IPS-11a (cell line): ENCODE measurements at regions not wholly inside any gene's neighbourhood (a gene's known extent, or its start where the extent isn't known, plus 50 kb on each side); places are given as distances from the start of the nearest gene placed in this dataset.

Experiments
- H3K4me3 ChIP-seq: one replicate; pipeline ENCODE4 v1.5.1; 2013; ENCODE audit warnings: low read depth, low read length, control low read depth

DNA sequence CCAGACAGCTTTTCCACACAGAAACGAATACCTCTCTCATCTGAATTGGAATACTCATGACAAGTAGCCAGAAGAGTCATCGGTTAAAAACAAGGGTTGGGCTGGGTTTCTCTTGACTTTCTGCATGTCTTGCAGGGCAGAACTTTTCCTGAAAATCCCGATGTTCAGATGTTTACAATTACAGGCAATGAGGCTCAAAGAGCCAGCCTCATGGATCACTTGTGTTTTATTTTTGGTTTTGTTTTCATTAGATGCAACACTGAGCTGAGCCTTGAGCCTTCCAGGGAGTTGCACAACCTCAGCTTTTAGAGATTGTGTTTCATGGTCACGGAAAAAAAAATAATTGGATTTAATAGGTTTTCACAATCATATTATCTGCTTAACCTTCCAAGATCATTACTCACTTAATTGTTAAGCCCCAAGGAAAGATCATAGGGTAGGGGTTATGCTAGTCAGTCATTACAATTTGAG, 288.1 kb upstream of the PRDM1 start:
- no peak overlapping the region for H3K4me3 ChIP-seq

DNA sequence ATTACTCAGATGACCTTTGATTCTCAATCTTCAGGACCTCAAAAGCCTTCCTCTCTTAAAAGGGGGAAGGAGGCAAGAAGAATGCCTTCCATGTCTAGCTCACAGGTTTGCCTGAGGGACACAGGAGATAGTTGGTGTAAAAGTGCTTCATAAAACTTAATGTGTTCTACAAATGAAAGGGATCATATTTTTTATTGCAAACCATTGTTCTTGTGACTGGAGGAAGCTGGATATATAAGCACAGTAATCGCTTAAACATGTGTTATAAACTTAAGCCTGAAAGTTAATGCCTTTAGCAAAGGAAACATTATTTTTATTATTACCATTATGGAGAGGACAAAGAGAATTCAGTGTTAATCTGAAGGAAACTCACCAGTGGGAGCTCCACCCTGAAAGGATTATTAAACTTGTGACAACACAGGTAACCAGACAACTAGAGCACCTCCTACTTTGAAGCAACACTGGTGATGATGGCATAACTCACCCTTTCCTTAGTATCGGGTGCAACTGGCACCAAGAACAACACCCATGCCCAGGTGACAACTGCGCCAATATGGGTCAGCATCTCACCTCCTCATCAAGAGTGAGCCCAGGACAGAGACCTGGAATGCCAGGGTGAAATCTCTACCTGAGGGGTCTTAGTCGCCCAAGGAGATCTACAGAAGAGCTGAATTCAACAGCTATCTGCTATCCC, 288.7 kb upstream of the PRDM1 start:
- no peak overlapping the region for H3K4me3 ChIP-seq

DNA sequence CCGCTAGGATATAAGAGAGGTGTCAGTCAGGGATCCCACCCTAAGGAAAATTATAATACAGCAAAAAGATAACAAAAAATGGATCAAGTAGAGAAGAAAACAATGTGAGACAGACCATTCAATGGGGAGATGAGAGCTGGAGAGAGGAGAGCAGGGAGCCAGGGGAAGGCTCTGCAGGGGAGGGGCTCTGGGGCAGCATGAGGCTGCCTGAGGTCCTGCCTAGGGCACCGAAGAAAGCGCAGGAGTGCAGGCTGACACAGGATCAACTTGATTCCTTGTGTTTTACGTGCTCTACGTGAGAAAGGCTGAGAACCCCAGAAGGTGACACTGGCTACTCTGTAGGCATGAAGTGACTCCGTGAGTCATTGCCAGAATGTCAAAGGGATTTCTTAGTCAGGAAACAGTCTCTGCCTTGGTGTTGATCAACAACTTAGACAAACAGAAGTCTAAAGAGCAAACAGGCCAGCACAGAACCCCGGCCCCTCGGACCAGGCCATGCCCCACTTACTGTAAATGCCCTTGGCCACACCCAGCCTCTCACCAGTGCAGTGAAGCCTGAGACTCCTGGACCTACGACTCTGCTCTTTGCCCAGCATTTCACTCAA, 290.1 kb upstream of the PRDM1 start:
- no peak overlapping the region for H3K4me3 ChIP-seq

DNA sequence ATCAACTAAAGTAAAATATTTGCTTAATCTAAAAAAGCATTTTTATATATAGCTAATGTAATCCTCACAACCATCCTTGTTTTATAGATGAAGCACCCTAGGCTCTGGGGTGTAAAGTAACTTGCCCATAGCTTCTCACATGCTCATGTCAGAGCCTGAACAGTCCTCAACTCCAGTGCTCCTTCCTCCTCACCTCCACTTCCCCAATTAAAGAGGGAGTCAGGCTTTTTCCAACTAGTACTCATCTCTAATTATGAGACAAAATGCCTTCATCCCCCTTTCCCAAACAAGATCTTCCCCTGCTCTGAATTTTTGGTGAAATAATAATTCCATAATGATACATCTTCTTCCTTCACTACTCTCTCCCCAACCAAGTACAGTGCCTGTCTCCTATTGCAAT, 290.8 kb upstream of the PRDM1 start:
- no peak overlapping the region for H3K4me3 ChIP-seq

DNA sequence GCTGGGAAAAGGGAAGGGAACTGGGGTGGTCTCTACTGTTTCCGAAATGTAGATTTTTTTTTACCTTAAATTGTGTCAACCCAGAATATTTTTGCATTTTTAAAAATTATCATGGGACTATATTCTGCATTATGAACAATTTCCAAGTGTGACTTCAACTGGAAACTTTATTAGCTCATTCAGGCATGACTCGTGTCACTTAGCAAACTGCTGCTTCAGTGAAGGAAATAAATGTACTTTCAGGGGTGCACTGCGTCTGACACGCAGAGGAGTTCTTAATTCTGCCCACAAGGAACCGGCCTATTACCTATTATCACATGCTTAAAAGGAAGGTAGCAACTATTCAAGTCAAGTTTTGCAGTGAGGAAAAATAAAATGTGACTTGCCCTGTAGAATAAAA, 291.3 kb upstream of the PRDM1 start:
- H3K4me3 ChIP-seq: no peak overlapping the region

DNA sequence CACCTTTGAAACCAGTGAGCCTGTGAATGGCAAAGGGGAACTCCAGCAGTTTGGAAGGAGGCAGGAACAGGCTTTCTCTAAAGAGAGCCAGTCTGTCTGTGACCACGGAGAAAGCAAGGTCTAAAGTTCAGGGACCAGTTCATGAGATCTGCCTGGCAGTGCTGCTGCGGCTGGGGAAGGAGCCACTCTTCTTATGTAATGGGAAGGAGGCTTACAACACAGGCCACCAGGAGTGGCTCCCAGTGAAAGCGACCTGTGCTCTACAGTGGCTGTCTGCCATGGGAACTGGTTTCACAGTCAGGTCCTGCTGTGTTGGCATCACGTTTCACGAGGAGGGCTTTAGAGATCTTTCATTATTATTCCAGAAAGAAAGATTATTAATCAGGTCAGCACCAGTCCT, 291.9 kb upstream of the PRDM1 start:
- no peak overlapping the region for H3K4me3 ChIP-seq

DNA sequence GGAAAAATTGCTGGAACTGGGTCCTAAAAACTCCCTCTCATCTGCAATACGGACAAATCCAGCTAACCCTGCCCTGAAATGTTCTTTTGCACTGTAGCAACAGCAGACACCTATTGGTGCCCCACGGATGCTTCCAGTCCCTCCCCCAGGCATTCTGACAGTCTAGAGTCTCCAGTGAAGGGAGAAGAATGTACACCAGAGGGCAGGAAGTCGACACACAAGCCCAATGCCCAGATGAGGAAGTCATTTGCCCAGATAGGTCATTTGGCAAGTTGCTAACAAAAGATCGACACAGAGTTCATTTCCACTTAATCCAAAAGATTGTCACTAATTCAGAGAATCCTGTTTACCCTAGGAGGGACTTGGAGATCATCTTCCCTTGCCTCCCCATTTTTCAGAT, 293.0 kb upstream of the PRDM1 start:
- no peak overlapping the region for H3K4me3 ChIP-seq

DNA sequence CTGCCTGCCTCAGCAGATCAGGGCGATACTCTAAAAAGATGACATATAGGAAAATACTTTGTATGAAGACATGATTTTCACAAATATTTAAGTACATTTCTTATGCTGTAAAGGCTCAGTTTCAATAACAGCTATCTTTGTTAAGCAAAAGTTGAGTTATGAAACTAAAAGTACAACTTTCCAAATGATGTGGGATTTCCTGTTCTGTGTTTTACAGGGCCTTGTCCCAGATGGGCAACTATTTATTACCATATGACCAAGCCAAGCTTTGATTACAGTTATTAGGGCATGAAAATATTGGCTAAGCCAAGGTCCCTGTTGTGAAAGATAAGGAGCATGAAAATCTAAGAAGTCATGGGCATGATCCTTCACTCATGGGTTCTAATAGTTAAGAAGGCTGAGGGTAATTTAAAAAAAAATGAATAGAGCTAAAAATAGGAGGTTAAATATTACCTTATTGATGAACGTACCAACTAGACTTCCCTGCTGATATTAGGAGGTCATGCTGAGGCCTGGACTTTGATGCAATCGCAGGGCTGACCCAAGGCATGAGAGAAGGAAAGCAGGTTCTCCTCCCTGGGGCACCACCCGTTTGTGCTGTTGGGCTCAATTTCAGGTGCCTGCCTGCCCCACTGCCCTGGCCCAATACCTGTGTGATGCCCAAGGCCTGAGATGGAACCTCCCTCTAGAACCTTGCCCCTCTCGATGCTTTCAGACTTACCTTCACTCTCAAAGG, 294.4 kb upstream of the PRDM1 start:
- no peak overlapping the region for H3K4me3 ChIP-seq

DNA sequence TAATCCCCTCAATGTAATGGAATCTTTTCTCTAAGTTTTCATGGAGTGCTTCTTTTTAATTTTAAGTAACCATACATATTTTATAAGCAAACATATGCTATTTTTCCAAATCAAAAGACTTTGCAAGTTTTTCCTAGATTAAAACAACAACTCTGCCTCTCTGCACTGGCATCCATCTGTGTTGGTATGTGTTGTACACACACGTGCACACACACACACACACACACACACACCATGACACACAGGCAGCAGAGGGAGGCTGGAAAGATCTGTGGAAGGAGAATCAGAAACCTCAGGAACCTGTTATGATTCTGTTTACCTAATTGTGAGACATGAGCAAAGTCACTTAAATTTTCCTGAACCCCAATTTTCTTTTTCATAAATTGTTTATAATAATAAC, 295.0 kb upstream of the PRDM1 start:
- no peak overlapping the region for H3K4me3 ChIP-seq

DNA sequence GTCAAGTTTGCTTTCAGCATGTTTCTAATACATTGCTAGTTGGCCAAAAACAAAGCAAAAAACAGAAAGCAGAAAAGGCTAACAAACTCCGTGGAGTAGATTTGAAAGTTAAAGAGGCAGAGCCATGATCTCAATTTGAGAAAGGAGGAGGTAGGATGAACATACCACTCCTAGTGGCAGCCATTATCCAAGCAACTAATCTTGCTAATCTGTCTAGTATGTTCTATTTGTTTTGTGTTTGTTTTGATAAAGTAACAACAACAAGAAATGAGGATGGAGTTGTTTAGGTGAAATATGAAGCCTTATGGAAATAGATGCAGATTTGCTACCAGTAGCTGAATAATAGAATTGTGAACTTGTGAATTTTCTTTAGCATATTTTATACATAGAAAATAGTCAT, 295.5 kb upstream of the PRDM1 start:
- H3K4me3 ChIP-seq: no peak overlapping the region

DNA sequence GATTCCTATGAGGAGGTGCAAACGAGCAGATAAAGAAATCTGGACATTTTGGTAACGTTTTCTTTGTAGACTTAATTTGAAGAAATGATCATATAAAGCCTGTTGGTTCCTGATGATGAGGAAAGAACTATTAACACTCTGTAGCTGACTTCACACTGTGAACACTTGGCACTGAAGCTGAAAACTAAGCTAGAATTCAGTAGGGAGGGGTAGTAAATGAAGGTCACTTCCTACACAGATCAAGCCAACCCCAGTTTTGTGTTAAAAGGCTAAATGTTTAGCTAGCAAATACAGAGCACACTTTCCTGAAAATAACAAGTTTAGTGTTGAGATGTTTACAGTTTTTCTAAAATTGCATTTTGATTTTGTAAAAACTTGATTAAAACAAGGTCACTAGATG, 296.2 kb upstream of the PRDM1 start:
- no peak overlapping the region for H3K4me3 ChIP-seq

DNA sequence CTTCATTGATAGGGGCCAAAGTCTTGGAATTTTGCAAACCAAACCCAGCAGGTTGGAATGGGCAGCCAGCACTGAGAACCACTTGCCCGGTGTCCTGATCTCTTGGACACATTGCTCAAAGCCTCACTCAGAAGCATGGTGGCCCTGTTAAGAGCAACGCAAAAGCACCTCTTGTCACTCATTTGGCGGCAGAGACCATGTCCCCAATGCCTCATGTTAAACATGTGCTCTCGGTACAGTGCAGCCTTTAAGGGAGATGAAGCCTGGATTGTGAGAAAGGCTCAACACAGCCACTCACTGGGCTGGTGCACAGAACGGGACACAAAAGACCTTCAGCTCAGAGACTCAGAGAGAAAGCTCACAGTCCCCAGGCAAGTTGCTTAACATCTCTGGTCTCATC, 298.4 kb upstream of the PRDM1 start:
- H3K4me3 ChIP-seq: no peak overlapping the region

DNA sequence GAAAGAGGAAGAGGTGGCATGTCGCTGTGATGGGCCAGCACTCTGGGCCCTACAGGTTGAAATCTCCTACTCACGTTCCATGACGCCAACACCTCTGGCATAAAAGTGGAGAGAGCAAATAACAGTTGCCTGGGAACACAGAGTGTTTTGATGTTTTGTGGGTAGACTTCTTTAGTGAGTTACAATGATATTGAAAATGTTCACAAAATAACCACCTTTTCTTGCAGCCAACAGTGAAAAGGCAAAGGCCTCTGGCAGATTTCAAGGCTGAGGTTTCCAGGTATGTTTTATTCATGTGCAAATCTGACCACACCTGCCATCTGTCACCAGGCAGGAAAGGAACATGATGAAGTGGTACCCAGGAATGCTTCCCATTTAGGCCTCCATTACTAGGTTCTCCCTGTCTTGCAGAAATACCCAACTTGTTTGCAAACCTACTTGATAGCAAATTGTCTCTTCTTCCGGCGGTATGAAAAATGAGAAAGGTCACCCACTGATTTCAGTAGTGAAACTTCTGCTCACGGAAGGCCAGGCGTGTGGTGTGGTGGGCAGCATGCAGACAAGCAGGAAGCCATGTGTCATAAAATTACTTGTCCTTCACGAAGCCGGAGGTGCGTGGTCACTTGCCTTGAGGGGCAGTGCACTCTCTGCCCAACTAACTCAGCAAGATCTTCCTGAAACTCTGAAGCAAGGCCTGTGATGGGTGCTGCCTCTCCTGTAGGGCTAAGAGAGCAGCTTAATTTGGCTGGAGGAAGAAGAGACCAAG, 299.1 kb upstream of the PRDM1 start:
- no peak overlapping the region for H3K4me3 ChIP-seq

DNA sequence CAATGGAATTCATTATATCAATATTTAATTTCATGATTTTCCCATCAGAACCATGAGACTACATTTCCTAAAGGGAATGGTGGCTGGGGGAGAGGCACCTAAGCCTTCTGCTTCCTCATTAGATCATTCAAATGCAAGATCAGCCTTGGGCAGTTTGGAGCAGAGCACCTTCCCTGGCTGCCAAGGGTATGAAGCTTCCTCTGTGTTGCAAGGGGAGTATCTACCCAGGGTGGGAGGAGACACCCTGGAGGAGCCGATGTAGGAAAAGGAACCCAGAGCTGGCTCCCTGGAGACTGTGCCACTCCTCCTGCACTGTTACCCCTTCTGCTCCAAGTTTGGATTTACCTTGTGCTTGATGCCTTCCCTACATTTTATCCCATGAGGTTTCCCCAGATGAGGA, 299.7 kb upstream of the PRDM1 start:
- H3K4me3 ChIP-seq: no peak overlapping the region

DNA sequence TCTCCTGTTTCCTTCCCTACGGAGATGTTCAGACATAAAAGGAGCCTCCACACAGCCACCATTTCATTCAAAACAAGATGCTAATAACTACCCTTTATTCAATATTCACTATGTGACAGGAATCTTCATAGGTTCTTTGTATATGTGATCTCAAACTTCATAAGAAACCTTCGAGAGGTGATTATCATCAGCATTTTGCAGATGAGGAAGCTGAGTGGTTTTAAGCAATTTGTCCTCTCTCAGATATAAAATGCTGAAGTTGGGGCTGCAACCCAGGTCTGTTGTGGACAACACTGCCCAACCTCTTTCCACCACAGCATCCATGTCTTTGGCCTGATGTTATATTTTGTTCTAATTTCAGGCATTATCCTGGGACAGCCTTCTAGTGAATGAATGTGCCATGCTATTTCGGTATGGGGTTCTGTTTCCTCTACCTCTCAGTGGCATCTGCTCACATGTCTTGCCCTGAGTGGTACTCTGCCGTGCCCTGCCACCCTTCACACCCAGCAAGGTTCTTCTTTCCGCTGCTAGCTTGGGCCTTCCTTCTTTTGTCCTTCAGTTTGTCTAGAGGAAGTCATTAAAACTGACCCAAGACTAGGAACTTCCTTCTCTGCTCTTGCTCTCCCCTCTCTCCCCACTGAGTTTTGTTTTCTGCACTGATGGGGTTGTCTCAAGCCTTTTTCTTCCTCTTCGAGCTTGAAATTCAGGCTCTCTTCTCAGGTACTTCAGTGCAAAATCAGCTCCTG, 300.9 kb upstream of the PRDM1 start:
- H3K4me3 ChIP-seq: no peak overlapping the region

DNA sequence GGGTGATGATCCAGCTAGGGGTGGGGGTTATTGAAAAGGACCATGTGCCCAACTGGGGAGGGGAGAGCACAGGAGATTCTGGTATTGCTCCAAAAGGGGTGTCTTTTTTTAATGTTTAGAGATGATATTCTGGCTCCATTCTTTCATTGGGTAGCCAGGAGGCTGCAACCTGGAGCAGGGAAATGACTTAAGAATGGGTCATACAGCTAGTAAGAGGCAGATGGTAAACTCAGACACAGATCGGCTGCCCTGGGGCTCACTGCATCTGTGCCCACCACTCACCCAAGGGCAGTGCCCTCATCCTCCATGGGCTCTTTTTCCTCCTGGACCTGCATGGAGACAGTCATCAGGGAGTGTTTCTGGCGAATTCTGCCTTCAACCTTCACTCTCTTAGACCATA, 302.0 kb upstream of the PRDM1 start:
- no peak overlapping the region for H3K4me3 ChIP-seq

DNA sequence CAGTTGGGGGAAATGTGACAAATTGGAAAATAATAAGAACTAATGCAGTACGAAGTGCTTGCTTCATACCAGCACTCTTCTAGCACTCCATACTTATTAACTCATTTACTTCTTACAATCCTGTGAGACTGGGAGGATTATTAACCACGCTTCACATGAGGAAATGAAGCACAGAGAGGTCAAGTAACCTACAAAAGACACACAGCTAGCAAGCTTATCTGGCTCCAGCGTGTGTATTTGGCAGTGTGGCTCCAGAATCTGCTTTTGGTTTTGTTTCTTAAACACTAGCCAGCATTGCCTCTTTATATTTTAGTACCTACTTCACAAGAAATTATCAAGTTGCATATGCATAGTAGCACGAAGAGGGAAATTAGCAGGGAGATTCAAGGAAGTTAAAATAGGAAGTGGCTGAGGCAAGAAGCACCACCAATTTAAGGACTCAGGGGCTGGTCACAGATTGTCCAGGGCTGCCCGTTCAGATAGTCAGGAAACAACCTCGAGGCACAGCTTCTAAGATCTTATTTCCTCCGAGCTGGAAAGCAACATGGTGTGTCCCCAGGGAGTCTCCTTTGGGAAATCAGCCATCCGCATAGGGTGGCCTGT, 302.7 kb upstream of the PRDM1 start:
- H3K4me3 ChIP-seq: no peak overlapping the region

DNA sequence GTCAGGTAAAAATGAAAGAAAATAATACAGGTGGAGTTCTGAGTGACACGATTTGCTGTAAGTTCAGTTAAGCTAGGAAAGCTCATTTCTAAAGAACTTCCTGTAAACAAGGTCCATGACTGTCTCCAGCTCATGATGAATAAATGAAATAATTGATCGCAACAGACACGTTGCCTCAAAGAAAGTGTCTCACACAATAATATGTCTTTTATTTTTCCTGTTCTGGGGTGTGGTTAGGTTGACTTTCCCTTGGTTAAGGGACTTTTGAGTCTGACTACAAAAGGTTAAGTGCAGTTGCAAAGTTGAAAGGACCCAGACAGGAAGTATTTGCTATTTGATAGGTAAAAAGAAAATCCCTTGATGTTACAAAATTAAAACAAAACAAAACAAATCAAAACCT, 304.2 kb upstream of the PRDM1 start:
- H3K4me3 ChIP-seq: no peak overlapping the region

DNA sequence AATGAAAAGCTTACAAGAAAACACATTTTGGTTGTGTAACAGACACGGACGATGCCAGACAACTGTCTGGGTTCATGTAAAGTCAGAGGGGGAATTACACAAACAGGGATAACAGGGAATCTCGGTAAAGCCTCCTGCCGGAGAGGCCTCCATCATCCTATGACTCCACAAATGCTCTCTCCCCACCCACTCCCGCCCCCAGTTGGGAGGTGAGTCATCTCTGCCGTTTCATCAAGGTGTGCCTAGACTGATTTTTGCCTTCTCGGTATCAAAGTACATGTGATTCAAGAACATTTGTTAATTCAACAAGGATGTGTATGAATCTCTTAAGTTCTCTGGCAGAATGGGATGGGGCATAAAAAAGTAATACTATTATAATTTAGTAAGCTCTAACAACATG, 304.9 kb upstream of the PRDM1 start:
- no peak overlapping the region for H3K4me3 ChIP-seq

DNA sequence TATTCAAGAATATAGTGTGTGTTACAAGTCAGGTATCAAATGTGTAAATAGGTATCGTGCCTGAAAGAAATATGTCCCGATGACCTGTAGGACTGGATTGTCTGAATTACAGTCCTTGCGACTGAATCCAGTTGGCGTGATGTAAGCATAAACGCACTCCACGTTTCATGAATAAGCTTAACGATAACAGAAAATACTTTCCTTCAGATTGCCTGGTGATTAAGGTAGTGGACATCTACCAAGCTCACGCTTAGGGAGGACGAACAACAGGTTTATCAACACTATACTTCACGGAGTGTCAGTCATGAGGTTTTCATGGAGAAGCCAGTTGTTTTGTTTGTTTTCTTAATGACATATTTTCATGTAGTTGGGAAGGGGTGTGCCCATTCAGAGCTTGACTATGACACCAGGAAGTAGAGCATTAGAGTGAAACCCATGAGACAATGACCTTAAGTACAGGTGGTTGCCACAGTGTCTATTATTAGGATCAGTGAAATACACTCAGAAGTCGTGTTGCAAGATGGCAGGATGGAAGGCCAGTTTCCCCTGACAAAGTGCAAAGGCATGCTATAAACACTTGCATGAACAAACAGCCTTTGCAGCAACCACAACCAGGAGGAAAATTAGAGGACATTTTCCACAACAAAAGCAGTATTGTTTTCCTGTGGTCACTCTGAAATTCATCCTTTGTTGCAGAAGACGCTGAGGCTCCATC, 305.8 kb upstream of the PRDM1 start:
- H3K4me3 ChIP-seq: no peak overlapping the region
